Pulmonary artery endothelial cell (primary cell): ENCODE measurements at regions not wholly inside any gene's neighbourhood (a gene's known extent, or its start where the extent isn't known, plus 50 kb on each side); places are given as distances from the start of the nearest gene placed in this dataset.

Experiments used
- DNase-seq: peaks from one replicate; pipeline ENCODE4 v3.0.0-alpha.2; 2011; ENCODE audit warnings: low read depth, low spot score

GRCh38 chr14:62373944-62374343, 611.7 kb downstream of the SNAPC1 start:
- DNase-seq, result no peak

GRCh38 chr14:62378057-62378456, 615.8 kb downstream of the SNAPC1 start:
- DNase-seq, result no peak

GRCh38 chr14:62381311-62382070, 619.3 kb downstream of the SNAPC1 start:
- no peak for DNase-seq

GRCh38 chr14:62409169-62409568, 636.1 kb downstream of the KCNH5 start:
- DNase-seq, result no peak

- DNase-seq, result no peak
Observed at GRCh38 chr14:62409626-62410300, 635.5 kb downstream of the KCNH5 start.

GRCh38 chr14:62420847-62421246, 624.4 kb downstream of the KCNH5 start:
- DNase-seq, result no peak

GRCh38 chr14:62428429-62429203, 616.6 kb downstream of the KCNH5 start:
- DNase-seq, result peak; percentile 49

- no peak for DNase-seq
Observed at GRCh38 chr14:62429683-62430082, 615.6 kb downstream of the KCNH5 start.

GRCh38 chr14:62431496-62431895, 613.8 kb downstream of the KCNH5 start:
- DNase-seq, result no peak

- DNase-seq, result no peak
Observed at GRCh38 chr14:62432955-62433354, 612.3 kb downstream of the KCNH5 start.

- DNase-seq, result no peak
Observed at GRCh38 chr14:62436261-62436660, 609.0 kb downstream of the KCNH5 start.

- no peak for DNase-seq
Observed at GRCh38 chr14:62439210-62439609, 606.0 kb downstream of the KCNH5 start.

GRCh38 chr14:62443796-62444195, 601.5 kb downstream of the KCNH5 start:
- DNase-seq, result no peak

GRCh38 chr14:62445570-62445969, 599.7 kb downstream of the KCNH5 start:
- no peak for DNase-seq

GRCh38 chr14:62451221-62451620, 594.0 kb downstream of the KCNH5 start:
- no peak for DNase-seq

- DNase-seq, result no peak
Observed at GRCh38 chr14:62453226-62453625, 592.0 kb downstream of the KCNH5 start.

GRCh38 chr14:62455446-62455845, 589.8 kb downstream of the KCNH5 start:
- DNase-seq, result no peak

GRCh38 chr14:62462988-62463387, 582.3 kb downstream of the KCNH5 start:
- no peak for DNase-seq

GRCh38 chr14:62468946-62469345, 576.3 kb downstream of the KCNH5 start:
- no peak for DNase-seq

GRCh38 chr14:62470935-62471334, 574.3 kb downstream of the KCNH5 start:
- DNase-seq, result no peak

GRCh38 chr14:62491146-62491545, 554.1 kb downstream of the KCNH5 start:
- no peak for DNase-seq

GRCh38 chr14:62497708-62498107, 547.5 kb downstream of the KCNH5 start:
- DNase-seq, result no peak
